ENCODE measurements at regions not wholly inside any gene's neighbourhood (a gene's known extent, or its start where the extent isn't known, plus 50 kb on each side); places are given as distances from the start of the nearest gene placed in this dataset.

DNA sequence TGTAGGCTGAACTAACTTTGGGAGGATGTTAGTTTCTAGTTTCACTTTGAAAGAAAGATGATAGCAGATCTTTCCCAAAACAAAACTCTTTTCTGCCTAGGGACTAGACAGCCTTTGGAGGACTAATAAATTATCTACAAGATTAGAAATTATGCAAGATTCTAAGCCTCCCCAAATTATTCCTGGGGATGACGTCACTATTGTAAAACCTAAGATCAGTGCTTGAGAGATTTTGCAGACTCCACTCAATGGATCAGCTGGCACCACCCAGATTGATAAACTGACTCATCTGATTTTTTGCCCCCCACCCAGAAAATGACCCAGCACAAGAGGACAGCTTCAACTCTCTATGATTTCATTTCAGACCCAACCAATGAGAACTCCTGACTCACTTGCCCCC lies 1057.9 kb upstream of the DIAPH2 start:
- no peak for DNase-seq (ENCODE audit: extremely low spot score, unreplicated experiment)
- peaks cover 51% of the 10 kb centered on the region for H3K9me3 Mint-ChIP-seq (ENCODE audit: unreplicated experiment)
- H3K4me3 Mint-ChIP-seq (ENCODE audit: unreplicated experiment) = no peak overlapping the region
- H3K36me3 Mint-ChIP-seq (ENCODE audit: unreplicated experiment) = no peaks in the 10 kb centered on the region
- no peaks in the 10 kb centered on the region for H3K4me1 Mint-ChIP-seq (ENCODE audit: unreplicated experiment)
- TF ChIP-seq, protein P1, sequence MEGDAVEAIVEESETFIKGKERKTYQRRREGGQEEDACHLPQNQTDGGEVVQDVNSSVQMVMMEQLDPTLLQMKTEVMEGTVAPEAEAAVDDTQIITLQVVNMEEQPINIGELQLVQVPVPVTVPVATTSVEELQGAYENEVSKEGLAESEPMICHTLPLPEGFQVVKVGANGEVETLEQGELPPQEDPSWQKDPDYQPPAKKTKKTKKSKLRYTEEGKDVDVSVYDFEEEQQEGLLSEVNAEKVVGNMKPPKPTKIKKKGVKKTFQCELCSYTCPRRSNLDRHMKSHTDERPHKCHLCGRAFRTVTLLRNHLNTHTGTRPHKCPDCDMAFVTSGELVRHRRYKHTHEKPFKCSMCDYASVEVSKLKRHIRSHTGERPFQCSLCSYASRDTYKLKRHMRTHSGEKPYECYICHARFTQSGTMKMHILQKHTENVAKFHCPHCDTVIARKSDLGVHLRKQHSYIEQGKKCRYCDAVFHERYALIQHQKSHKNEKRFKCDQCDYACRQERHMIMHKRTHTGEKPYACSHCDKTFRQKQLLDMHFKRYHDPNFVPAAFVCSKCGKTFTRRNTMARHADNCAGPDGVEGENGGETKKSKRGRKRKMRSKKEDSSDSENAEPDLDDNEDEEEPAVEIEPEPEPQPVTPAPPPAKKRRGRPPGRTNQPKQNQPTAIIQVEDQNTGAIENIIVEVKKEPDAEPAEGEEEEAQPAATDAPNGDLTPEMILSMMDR (IDR thresholded peaks at IDR 0.05) = no peak
- no peak overlapping the region for H3K27ac Mint-ChIP-seq (ENCODE audit: unreplicated experiment)
- H3K27me3 Mint-ChIP-seq (ENCODE audit: unreplicated experiment) = no peaks in the 10 kb centered on the region

DNA sequence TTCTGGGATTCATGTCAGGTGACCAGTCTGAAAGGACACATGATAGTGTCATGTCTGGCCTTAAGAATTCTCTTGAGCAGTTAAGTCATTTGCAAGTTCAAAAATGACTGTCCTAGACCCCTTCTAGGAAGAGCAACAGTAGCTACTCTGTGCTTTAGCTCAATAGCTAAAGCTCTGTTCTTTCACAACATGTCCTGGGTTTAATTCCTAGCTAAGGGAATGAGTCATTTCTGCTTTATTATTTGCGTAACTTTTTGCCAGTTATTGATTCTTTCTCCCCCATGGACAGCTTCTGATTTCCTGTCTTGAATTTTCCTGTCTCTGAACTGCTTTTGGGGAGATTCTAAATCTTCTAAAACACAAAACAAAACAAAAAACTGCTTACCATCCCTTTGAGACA lies 1055.8 kb upstream of the DIAPH2 start:
- H3K4me1 Mint-ChIP-seq (ENCODE audit: unreplicated experiment) = no peaks in the 10 kb centered on the region
- H3K27me3 Mint-ChIP-seq (ENCODE audit: unreplicated experiment) = no peaks in the 10 kb centered on the region
- no peak overlapping the region for H3K4me3 Mint-ChIP-seq (ENCODE audit: unreplicated experiment)
- H3K36me3 Mint-ChIP-seq (ENCODE audit: unreplicated experiment) = no peaks in the 10 kb centered on the region
- DNase-seq (ENCODE audit: extremely low spot score, unreplicated experiment) = no peak
- TF ChIP-seq, protein P1 (IDR thresholded peaks at IDR 0.05) = no peak
- H3K9me3 Mint-ChIP-seq (ENCODE audit: unreplicated experiment) = peaks cover 50% of the 10 kb centered on the region
- no peak overlapping the region for H3K27ac Mint-ChIP-seq (ENCODE audit: unreplicated experiment)

DNA sequence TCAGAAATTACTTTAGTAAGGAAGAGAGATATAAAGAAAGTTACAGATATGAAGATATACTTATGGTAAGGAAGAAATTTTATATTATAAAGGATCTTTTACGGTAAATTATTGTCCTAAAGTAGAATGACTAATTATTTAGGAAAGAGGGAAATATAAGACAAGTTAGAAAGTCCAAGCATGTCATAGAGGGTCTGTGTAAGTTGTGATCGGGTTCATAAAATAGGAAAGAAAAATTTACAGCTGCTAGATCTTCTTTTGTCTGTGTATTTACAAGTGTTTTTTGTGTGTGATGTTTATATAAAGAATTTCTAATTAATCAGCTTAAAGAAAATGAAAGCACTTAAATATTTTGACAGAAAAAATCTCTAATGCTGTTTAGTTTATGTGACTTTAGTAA lies 1054.9 kb upstream of the DIAPH2 start:
- TF ChIP-seq, protein P1 (IDR thresholded peaks at IDR 0.05) = no peak
- no peaks in the 10 kb centered on the region for H3K27me3 Mint-ChIP-seq (ENCODE audit: unreplicated experiment)
- H3K9me3 Mint-ChIP-seq (ENCODE audit: unreplicated experiment) = peaks cover 47% of the 10 kb centered on the region
- no peaks in the 10 kb centered on the region for H3K4me1 Mint-ChIP-seq (ENCODE audit: unreplicated experiment)
- no peak overlapping the region for H3K4me3 Mint-ChIP-seq (ENCODE audit: unreplicated experiment)
- no peak for DNase-seq (ENCODE audit: extremely low spot score, unreplicated experiment)
- no peaks in the 10 kb centered on the region for H3K36me3 Mint-ChIP-seq (ENCODE audit: unreplicated experiment)
- H3K27ac Mint-ChIP-seq (ENCODE audit: unreplicated experiment) = no peak overlapping the region

DNA sequence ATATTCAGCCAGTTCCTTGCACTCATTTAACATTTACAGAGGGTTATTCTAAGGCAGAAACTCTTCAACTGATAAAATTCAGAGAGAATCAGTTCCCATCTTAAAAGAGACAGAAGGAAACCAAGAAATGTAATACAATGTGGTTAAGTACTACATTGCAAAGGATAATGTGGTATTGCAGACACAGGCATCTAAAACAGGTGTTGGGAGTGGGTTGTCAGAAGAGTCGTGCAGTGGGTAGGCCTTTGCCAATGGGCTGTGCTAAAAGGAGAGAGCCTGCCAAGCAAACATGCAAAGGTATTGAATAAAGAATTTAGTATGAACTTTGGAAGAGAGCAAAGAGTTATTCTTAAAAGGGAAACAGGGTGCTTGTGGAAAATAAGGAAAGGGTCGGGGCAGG lies 1044.4 kb upstream of the DIAPH2 start:
- H3K27ac Mint-ChIP-seq (ENCODE audit: unreplicated experiment) = no peak overlapping the region
- no peak overlapping the region for H3K4me3 Mint-ChIP-seq (ENCODE audit: unreplicated experiment)
- no peak for DNase-seq (ENCODE audit: extremely low spot score, unreplicated experiment)
- peaks cover 40% of the 10 kb centered on the region for H3K9me3 Mint-ChIP-seq (ENCODE audit: unreplicated experiment)
- H3K27me3 Mint-ChIP-seq (ENCODE audit: unreplicated experiment) = no peaks in the 10 kb centered on the region
- H3K36me3 Mint-ChIP-seq (ENCODE audit: unreplicated experiment) = no peaks in the 10 kb centered on the region
- no peaks in the 10 kb centered on the region for H3K4me1 Mint-ChIP-seq (ENCODE audit: unreplicated experiment)
- TF ChIP-seq, protein P1 (IDR thresholded peaks at IDR 0.05) = no peak

DNA sequence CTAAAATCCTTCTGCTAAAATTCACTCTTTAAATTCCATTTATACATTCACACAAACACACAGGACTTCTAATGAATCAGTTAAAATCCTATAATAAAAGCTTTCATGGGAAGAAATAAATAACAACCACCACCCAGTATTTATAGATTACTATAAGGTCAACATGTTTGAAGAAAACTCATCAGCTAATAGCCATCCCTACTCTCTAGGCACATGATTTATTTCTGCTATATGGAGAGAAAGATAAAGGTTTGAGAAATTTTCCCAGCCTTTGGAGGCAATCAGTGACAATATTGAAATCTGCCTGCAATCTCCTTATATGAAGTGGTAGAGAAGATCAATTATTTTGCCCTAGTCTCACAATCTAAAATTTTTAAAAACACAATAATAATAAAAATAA lies 1038.9 kb upstream of the DIAPH2 start:
- Mint-ChIP-seq H3K9me3 (ENCODE audit: unreplicated experiment) (peaks cover 17% of the 10 kb centered on the region), H3K27me3 (ENCODE audit: unreplicated experiment) (no peaks in the 10 kb centered on the region), H3K4me1 (ENCODE audit: unreplicated experiment) (no peaks in the 10 kb centered on the region), H3K4me3 (ENCODE audit: unreplicated experiment) (no peak overlapping the region), H3K27ac (ENCODE audit: unreplicated experiment) (no peak overlapping the region), H3K36me3 (ENCODE audit: unreplicated experiment) (no peaks in the 10 kb centered on the region)
- TF ChIP-seq, protein P1 (IDR thresholded peaks at IDR 0.05) = no peak
- no peak for DNase-seq (ENCODE audit: extremely low spot score, unreplicated experiment)
